T47D (cell line): ENCODE measurements at regions not wholly inside any gene's neighbourhood (a gene's known extent, or its start where the extent isn't known, plus 50 kb on each side); places are given as distances from the start of the nearest gene placed in this dataset.

Experiments used
- DNase-seq, 2 experiments: peaks; one replicate each; pipeline versions ENCODE4 v3.0.0 to v3.0.0-alpha.2; 2011 to 2012; ENCODE audit warnings: low read depth in 1 of 2, low spot score in 1 of 2
- JUND ChIP-seq: IDR thresholded peaks from 2 replicates; pipeline ENCODE4 v1.6.1; 2012; ENCODE audit warnings: low read depth
- in situ Hi-C: cut with HindIII; loops from 2 replicates; pipeline ENCODE4 v1.10.0; 2016; ENCODE audit warnings: low sequenced_read_pairs, low pct_unique_long_range_greater_than_20kb

GRCh38 chr18:71966791-71967190 is 577.4 kb downstream of the CBLN2 start:
- TF ChIP-seq JUND = no peak
- in situ Hi-C loops = no loop called here
- no peak for DNase-seq

GRCh38 chr18:71958605-71959004 is 585.5 kb downstream of the CBLN2 start:
- TF ChIP-seq JUND = no peak
- DNase-seq = no peak
- in situ Hi-C loops = no loop called here

- in situ Hi-C loops = no loop called here
- DNase-seq = peak in 1 of 2 experiments; percentile 11
These were observed 593.1 kb downstream of the CBLN2 start for GRCh38 chr18:71951001-71951400.

GRCh38 chr18:71942433-71942832 is 601.7 kb downstream of the CBLN2 start:
- in situ Hi-C loops = no loop called here
- no peak for TF ChIP-seq JUND
- no peak for DNase-seq

More at GRCh38 chr18:71951001-71951400, 593.1 kb downstream of the CBLN2 start:
- no peak for TF ChIP-seq JUND

- DNase-seq = no peak
- TF ChIP-seq JUND = no peak
- in situ Hi-C loops = no loop called here
These were observed 604.7 kb downstream of the CBLN2 start for GRCh38 chr18:71939483-71939882.

GRCh38 chr18:71936744-71937143 is 607.4 kb downstream of the CBLN2 start:
- no peak for TF ChIP-seq JUND
- in situ Hi-C loops = no loop called here

GRCh38 chr18:71919211-71919610 is 624.9 kb downstream of the CBLN2 start:
- no peak for DNase-seq
- no peak for TF ChIP-seq JUND

More at GRCh38 chr18:71936744-71937143, 607.4 kb downstream of the CBLN2 start:
- DNase-seq = no peak

GRCh38 chr18:71913641-71914040 is 630.5 kb downstream of the CBLN2 start:
- no peak for DNase-seq
- no peak for TF ChIP-seq JUND
- in situ Hi-C loops = no loop called here

More at GRCh38 chr18:71919211-71919610, 624.9 kb downstream of the CBLN2 start:
- in situ Hi-C loops = no loop called here

- in situ Hi-C loops = no loop called here
- TF ChIP-seq JUND = no peak
- no peak for DNase-seq
These were observed 641.7 kb downstream of the CBLN2 start for GRCh38 chr18:71902482-71902881.

- no peak for TF ChIP-seq JUND
- in situ Hi-C loops = no loop called here
- peak in 1 of 2 experiments; percentile 6 for DNase-seq
These were observed 644.3 kb downstream of the CBLN2 start for GRCh38 chr18:71899707-71900472.

GRCh38 chr18:71899183-71899582 is 645.0 kb downstream of the CBLN2 start:
- no peak for DNase-seq
- no peak for TF ChIP-seq JUND
- in situ Hi-C loops = no loop called here

GRCh38 chr18:71887509-71887908 is 656.6 kb downstream of the CBLN2 start:
- in situ Hi-C loops = no loop called here
- TF ChIP-seq JUND = no peak
- DNase-seq = no peak

- TF ChIP-seq JUND = no peak
- in situ Hi-C loops = no loop called here
- DNase-seq = no peak
These were observed 665.9 kb downstream of the CBLN2 start for GRCh38 chr18:71878226-71878625.

- in situ Hi-C loops = no loop called here
- no peak for TF ChIP-seq JUND
- DNase-seq = no peak
These were observed 670.4 kb downstream of the CBLN2 start for GRCh38 chr18:71873695-71874094.
